Stimulated activated CD4-positive, alpha-beta T cell treated with anti-CD3 and anti-CD28 coated beads, TNF-alpha, amount 100 ng/mL, for 24 hours (primary cell): ENCODE measurements at regions not wholly inside any gene's neighbourhood (a gene's known extent, or its start where the extent isn't known, plus 50 kb on each side); places are given as distances from the start of the nearest gene placed in this dataset.
"Not testable (repeated sequence)": the region's sequence is repeated elsewhere in the genome, so short reads cannot be mapped to it uniquely, and the experiment has no call there.

Source experiments
- DNase-seq, 3 experiments: peaks; one replicate each; pipeline ENCODE4 v3.0.0-alpha.2; 2020; ENCODE audit warnings: low read depth in 3 of 3

- DNase-seq, result not testable (repeated sequence)
Observed at GRCh38 chr3:94507354-94507753, 444.5 kb downstream of the NSUN3 start.

GRCh38 chr3:94512876-94513275 lies 450.0 kb downstream of the NSUN3 start:
- no peak for DNase-seq

GRCh38 chr3:94513600-94513999 lies 450.7 kb downstream of the NSUN3 start:
- DNase-seq, result no peak

GRCh38 chr3:94515983-94516382 lies 453.1 kb downstream of the NSUN3 start:
- no peak for DNase-seq

- no peak for DNase-seq
Observed at GRCh38 chr3:94520364-94520763, 457.5 kb downstream of the NSUN3 start.

GRCh38 chr3:94522488-94522887 lies 459.6 kb downstream of the NSUN3 start:
- no peak for DNase-seq

GRCh38 chr3:94524102-94524919 lies 461.4 kb downstream of the NSUN3 start:
- no peak for DNase-seq

GRCh38 chr3:94525043-94525442 lies 462.2 kb downstream of the NSUN3 start:
- DNase-seq, result no peak

- no peak for DNase-seq
Observed at GRCh38 chr3:94529816-94530215, 467.0 kb downstream of the NSUN3 start.

- DNase-seq, result no peak
Observed at GRCh38 chr3:94532951-94533350, 470.1 kb downstream of the NSUN3 start.

- DNase-seq, result no peak
Observed at GRCh38 chr3:94539937-94540336, 477.1 kb downstream of the NSUN3 start.

GRCh38 chr3:94543161-94543560 lies 480.3 kb downstream of the NSUN3 start:
- no peak for DNase-seq

- no peak for DNase-seq
Observed at GRCh38 chr3:94544131-94544789, 481.4 kb downstream of the NSUN3 start.

- DNase-seq, result no peak
Observed at GRCh38 chr3:94548581-94549316, 485.9 kb downstream of the NSUN3 start.

- no peak for DNase-seq
Observed at GRCh38 chr3:94561094-94561493, 498.2 kb downstream of the NSUN3 start.

GRCh38 chr3:94564247-94564646 lies 501.4 kb downstream of the NSUN3 start:
- no peak for DNase-seq

GRCh38 chr3:94568041-94568440 lies 505.2 kb downstream of the NSUN3 start:
- no peak for DNase-seq

- no peak for DNase-seq
Observed at GRCh38 chr3:94573337-94573736, 510.5 kb downstream of the NSUN3 start.

GRCh38 chr3:94587291-94587690 lies 524.4 kb downstream of the NSUN3 start:
- no peak for DNase-seq

- no peak for DNase-seq
Observed at GRCh38 chr3:94593526-94594150, 530.8 kb downstream of the NSUN3 start.

GRCh38 chr3:94596141-94596540 lies 533.3 kb downstream of the NSUN3 start:
- DNase-seq, result no peak

- DNase-seq, result no peak
Observed at GRCh38 chr3:94596887-94597566, 534.2 kb downstream of the NSUN3 start.
